GM18951 (cell line): ENCODE measurements at regions not wholly inside any gene's neighbourhood (a gene's known extent, or its start where the extent isn't known, plus 50 kb on each side); places are given as distances from the start of the nearest gene placed in this dataset.

Source experiments
- POLR2A ChIP-seq: IDR thresholded peaks from 4 replicates; pipeline ENCODE4 v1.6.1; 2011; ENCODE audit warnings: mild to moderate bottlenecking; ENCODE audit not compliant: insufficient read length, insufficient read depth; ENCODE audit errors: extremely low read depth
- in situ Hi-C: fragments of 300-500 bp; cut with MboI; formaldehyde crosslinking; loops from one replicate; pipeline ENCODE4 v1.12.0; 2022; ENCODE audit warnings: low sequenced_read_pairs, mixed read lengths, inconsistent platforms; ENCODE audit not compliant: unreplicated experiment

DNA sequence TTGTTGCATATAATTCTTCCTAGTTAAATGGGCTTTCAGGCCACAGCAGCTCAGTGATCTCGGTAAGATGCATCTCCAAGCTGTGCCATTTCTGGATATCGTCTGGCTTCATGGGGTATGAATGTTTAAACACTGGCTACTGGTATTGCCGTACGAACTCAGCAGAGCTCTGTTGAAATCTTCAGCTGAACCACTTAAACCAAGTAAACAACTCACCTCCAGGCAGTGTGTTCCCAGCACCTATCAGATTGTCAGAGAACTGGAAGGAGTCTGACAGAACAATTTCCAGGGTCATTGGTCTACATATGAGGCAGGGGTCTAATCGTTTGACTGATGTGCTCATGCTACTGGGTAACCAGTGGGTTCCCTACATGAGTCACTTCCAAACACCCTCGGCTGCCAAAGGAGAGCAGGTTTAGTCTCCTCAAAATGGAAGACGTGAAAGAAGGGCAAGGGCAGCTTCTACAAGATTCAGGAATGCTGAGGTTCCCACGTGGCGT, 93.2 kb upstream of the BMAL1 start:
- in situ Hi-C loops = no loop called here
- no peak for TF ChIP-seq POLR2A

DNA sequence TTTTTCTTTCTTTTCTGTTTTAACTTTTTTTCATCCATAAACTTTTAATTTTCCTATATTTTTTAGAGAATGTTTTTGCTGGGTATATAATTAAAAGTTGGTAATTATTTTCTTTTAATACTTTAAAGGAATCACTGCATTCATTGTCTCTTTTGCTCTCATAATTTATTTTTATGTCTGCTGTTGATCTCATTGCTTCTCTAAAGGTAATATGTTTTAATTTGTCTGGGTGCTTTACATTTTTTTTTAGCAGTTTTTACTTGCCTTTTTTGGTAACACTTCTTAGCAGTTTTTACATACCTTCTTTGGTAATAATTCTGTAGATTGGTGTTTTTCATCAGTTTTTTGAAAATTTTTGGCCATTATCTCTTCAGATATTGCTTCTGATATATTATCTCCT, 89.4 kb upstream of the BMAL1 start:
- in situ Hi-C loops = no loop called here
- no peak for TF ChIP-seq POLR2A

DNA sequence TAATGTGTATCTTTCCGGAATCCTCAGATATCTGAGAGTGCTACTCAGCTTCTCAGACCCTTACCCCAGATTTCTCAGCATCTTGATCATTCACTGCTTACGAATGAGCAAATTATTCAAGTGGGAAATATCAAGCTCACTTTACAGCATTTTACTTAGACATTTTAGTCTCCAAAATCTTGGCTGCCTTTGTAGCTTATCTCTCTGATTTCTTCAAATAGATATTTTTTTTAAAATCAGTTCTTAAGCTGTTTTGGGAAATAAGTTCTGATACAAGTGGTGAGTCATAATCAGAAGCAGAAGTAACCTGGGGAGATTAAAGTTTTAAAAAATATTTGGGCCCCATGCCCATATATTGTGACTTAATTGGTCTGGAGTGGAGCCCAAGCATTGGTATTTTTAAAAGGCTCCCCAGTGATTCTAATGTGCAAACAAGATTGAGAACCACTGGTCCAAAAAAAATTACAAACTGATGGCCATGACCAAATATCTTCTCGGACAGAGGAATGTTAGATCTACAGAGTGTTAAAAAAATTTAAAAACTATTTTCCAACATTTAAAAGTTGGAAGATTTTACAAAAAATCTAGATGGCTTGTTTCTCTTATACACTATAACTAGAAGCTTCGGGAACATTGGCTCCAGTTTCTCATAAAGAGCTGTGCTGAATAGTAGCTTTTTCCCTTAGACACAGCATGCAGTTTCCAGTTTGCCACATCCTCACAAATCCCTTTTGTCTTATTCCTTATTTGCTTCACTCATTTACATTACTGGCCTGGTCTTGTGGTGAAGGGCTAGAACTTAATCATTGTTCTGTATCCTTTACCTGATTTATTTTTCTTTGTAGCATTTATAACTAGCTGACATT, 87.8 kb upstream of the BMAL1 start:
- no peak for TF ChIP-seq POLR2A
- in situ Hi-C loops = loop anchor here (10.0 kb wide), 1 partner anchor 155 kb away; no protein-coding TSS in a partner anchor

DNA sequence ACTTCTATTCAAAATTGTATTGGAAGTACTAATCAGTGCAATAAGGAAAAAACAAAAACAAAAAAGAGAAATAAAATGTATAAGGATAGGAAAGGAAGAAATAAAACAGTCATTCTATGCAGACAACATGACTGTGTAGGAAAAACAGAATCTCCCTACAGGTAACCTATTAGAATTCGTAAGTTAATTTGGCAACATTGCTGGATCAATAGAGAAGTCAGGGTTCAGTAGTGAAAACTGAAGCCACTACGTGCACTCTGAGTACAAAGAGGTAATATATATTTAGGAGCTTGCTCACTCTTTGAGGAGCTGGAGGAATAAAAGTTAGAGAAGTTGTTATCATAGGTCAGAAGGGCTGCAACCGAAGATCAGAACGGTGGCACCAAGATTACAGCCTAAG, 84.0 kb upstream of the BMAL1 start:
- TF ChIP-seq POLR2A = no peak
- in situ Hi-C loops = loop anchor here (10.0 kb wide), 1 partner anchor 151 kb away; no protein-coding TSS in a partner anchor

DNA sequence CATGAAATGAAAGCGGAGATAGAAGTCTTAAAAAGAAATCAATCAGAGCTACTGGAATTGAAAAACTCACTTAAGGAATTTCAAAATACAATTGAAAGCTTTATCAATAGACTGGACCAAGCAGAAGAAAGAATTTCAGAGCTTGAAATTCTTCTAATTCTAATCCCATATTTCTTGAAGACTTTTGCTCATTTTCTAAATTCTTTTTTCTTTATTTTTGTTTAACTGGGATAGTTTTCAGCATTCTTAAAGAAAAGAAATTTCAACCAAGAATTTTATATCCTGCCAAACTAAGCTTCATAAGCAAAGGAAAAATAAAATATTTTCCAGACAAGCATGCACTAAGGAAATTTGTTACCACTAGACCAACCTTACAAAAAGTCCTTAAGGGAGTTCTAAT, 80.2 kb upstream of the BMAL1 start:
- in situ Hi-C loops = loop anchor here (10.0 kb wide), 1 partner anchor 147 kb away; no protein-coding TSS in a partner anchor

DNA sequence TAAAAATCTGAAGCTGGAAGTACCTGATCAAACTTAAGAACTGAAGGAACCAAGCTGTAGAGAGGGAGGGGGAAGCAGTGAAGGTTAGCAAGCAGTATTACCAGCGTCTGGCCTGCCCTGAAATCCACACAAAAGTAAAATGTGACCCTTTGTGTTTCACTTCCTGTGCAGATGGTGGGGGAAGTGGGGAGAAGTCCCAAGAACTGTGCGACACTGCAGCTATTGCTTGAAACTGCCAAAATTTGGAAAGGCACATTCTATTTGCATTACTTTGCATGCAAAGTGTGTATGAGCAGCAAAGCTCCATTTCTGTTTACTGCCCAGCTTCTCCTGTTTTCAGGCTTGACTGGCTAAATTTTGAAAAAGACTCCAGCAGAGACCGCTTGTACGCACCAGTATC, 72.1 kb upstream of the BMAL1 start:
- TF ChIP-seq POLR2A = no peak
- in situ Hi-C loops = no loop called here

DNA sequence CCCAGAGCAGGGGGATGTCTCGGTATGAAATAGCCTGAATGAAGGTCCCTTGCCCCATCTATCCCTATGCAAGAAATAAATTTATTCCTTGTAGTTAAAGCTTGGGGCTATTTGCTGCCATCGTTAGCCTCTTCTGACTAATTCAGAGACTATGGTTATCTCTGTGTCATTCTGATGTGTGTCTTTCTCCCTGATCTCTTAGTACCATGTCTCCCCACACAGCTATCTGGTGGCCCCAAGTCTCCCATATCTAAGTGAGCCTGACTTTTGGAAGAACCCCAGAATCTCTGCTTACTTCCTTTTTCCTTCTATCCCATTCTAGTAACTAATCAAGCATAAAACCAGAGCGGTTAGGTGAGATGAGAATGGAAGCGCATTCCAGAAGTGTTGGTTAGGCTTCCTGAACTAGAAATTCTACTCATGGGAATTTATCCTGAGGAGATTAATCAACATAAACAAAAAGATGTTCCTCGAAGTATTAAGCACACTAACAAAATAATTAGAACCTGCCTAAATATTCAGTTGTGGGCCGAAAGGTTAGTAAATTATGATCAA, 71.4 kb upstream of the BMAL1 start:
- TF ChIP-seq POLR2A = no peak
- in situ Hi-C loops = no loop called here

DNA sequence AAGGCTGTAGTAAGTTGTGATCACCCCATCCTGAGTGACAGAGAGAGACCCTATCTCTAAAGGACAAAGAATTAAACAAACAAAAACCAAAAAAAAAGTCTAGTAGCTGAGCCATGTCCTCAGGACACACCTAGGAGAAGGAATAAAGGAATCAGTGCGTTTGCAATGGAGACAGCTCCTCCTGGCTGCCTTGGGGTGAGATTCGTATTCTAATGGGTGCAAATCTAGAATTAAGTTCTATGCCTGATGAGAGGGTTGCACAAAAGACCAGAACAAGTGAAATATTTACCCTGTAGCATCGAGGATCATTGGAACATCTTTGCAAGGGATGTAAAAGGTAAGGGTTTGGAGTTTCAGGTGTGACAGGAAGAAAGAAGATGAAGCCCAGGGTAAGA, 70.3 kb upstream of the BMAL1 start:
- TF ChIP-seq POLR2A = no peak
- in situ Hi-C loops = no loop called here

DNA sequence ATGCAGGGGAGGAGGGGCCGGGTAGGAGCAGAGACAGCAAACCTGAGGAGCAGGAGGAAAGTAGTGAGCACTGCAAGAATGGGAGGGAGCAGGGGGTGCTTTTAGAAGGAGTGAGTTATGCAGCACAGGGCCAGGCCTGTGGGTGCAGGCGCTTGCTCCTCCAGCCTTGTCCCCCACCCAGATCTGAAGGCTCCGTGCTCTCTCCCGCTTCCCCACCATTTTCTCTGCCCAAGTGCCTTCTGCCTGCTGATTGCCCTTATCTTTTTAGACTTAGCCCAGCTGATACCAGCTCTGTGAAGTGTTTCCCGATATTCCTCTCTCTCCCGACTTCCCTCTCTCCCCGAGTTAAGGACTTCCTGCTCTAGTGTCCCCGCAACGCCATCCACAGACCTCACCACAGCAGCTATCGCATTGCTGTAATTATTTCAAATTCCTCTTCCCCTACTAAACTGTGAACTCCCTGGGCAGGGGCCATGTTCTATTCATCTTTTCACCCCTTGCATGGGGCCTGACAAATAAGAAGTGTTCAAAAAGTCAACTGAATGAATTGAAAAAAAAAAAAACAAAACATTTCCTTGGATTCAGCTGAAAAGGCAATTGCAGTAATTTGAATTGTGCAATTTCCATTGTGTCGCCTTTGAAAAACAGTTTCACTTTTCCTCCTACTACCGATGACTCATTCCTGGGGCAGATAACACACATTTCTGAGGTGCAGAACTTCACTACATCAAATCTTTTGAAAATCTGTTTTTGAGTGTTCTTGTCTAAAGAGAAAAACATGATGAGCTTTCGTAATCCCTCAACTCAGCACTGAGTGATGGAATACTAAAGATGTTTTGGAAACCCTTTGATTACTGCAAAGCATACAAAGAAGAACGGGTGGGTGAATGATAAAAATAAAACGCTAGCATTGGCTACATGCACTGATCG, 69.7 kb upstream of the BMAL1 start:
- in situ Hi-C loops = no loop called here
- no peak for TF ChIP-seq POLR2A

DNA sequence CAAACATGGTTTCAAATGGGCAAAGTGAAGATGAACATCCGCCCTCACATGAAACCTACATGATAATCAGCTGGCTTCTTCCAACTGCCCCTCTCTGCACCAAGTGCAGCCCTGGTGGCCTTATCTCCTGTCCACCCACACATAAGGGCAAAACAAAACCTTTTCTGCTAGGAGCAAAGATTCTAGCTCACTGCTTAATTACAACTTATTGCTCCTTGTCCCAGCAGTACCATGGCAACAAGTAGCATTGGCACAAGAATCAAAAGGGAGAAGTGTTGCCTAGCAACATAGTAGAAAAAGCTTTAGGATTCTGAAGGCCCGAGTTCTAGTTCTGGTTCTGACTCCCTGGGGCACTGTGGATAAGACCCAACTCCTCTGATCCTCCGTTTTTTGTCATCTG, 68.7 kb upstream of the BMAL1 start:
- no peak for TF ChIP-seq POLR2A

DNA sequence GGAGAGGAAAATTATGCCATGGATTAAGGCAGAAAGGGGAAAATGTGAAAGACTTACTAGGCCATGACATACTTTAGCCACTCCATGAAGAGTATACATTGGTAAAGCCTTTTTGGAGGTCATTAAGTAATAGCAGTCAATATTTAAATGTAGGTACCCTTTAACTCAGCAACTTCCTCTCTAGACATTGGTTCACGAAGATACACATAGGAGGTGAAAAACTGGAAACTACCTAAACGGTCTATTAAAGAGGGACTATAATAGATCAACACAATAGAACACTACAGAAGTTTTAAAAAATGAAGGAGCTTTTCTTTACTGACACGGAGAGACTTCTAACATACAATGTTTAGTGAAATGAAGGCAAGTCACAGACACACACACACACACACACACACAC, 68.2 kb upstream of the BMAL1 start:
- TF ChIP-seq POLR2A = no peak
- in situ Hi-C loops = no loop called here

More for the DNA sequence above, 68.7 kb upstream of the BMAL1 start:
- in situ Hi-C loops = no loop called here

DNA sequence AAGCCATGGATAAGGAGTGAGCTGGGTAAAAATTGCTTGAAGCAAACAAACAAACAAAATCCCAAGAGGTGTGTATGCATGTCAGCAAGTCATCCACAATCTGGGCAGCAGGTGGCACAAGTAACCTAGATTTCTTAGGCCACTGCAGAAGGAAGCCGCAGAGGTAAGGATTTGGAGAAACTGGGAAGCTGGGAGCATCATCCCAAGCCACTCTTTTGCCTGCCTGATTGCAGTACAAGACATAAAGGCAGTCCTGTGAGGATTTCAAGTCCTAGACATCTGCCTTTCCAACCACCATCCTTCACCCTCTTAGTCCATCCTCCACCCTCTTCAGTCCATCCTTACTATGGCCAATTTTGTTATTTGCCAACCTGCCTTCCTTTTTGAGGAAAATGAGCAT, 67.2 kb upstream of the BMAL1 start:
- in situ Hi-C loops = no loop called here

DNA sequence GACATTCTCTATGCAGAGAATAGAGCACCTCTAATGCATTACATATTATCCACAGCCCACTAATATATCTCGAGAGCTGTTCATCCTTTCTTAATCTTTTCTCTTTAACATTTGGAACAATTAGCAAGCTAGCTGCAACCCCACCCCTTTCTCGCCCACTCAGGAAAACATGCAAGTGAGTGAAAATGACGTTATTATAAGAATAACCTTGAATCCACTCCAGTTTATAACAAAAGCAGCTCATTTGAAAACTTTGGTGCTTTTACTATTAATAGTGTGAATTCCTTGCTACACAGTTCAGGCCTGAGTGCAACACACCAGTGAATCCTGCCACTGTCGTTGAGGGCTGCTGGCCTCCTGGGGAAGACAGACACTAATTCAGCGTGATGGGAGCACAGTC, 63.3 kb upstream of the BMAL1 start:
- in situ Hi-C loops = no loop called here
- no peak for TF ChIP-seq POLR2A

More for the DNA sequence above, 67.2 kb upstream of the BMAL1 start:
- no peak for TF ChIP-seq POLR2A
